ENCODE measurements at regions not wholly inside any gene's neighbourhood (a gene's known extent, or its start where the extent isn't known, plus 50 kb on each side); places are given as distances from the start of the nearest gene placed in this dataset.

DNA sequence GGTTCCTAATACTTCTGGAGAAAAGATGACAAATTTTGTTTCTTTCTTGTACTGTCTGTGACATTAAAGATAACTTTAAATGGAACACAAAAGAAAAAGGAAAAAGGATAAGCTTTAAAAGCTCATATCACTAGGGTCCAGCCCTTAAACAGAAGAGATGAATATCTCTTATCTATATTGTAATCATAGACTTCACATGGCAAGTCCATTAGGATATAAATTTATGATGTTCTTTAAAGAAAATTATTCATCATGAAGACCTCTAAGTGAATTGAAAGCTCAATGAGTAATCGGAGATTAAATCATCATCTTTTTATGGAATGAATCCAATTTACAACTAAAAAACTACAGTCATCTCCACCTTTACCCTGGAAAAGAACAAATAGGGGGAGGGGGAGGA lies 111.6 kb upstream of the SATB2 start:
- H3K27ac ChIP-seq: no peak overlapping the region
- H3K27me3 ChIP-seq: no peaks in the 10 kb centered on the region
- 71 to 80% methylated on average over 1 of the region's 1 CpG for WGBS, 2 donors
- H3K4me3 ChIP-seq (replicated peaks in 1 of 3): no peak overlapping the region
- H3K4me1 ChIP-seq: no peaks in the 10 kb centered on the region
- H3K36me3 ChIP-seq: no peaks in the 10 kb centered on the region
- no peaks in the 10 kb centered on the region for H3K9me3 ChIP-seq
- TF ChIP-seq CTCF (IDR thresholded peaks at IDR 0.05) (no peak), POLR2A (IDR thresholded peaks at IDR 0.05) (no peak)
- intact Hi-C loops (cut with DNase I): no loop called here
- DNase-seq: no peak

DNA sequence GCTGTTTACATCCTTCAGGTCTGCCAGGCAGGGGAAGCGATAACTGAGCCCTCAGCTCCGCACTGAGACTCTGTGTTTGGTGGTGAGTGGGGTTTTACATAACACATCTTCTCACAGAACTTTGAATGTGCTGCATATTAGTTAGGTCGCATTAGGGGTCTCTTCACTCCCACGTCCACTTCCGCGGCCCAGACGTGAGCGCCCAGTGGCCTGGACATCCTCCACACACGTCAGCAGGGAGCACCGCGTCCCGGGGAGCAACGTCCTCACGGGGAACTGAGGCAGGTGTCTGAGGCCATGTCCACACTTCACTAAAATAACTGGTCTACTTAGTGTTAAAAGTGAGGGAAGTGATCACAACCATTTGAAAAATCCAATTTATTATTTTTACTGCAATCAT lies 100.4 kb upstream of the SATB2 start:
- no peak overlapping the region for H3K4me3 ChIP-seq (replicated peaks in 1 of 3)
- no peak for DNase-seq
- H3K36me3 ChIP-seq: no peaks in the 10 kb centered on the region
- no peak for TF ChIP-seq CTCF (IDR thresholded peaks at IDR 0.05)
- no peak for TF ChIP-seq POLR2A (IDR thresholded peaks at IDR 0.05)
- H3K27me3 ChIP-seq: no peaks in the 10 kb centered on the region
- intact Hi-C loops (cut with DNase I): no loop called here
- WGBS, 2 donors: 91 to 95% methylated on average over 14 of the region's 14 CpGs
- no peaks in the 10 kb centered on the region for H3K4me1 ChIP-seq
- no peaks in the 10 kb centered on the region for H3K9me3 ChIP-seq
- no peak overlapping the region for H3K27ac ChIP-seq

DNA sequence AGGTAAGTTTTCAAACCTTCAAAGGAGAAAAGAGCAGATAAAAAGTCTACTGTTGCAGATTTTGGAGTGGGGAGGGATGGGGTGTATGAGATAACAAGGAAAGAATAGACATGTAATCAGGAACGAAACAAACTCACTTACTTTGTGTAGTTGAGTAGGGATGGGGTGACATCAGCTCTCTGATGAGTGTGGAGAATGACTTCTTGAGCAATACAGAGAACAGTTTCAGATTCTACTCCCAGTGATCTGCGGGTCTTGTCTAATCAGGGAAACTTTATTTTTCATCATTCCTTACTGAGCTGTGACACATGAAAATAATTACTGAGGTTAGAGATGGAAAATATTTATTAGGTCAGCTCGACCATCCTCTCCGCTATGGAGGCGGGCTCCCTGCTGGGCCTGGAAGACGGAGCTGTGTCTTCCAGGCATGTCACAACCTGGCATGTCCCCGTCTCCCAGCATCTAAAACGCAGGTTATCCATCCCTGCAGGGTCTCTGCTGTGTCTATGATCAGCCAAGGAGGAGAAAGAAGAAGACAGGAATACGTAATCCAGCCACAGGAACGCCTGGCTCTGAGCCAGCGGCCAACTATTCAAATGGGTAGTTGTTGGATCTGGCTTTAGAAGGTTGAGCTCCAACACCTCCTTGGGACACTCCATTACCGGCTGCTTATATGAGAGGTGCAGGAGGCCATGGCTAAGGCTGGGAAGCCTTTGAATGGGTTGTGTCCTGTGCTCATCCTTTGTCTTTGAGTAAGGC lies 99.0 kb upstream of the SATB2 start:
- Histone ChIP-seq H3K27ac (no peak overlapping the region), H3K9me3 (no peaks in the 10 kb centered on the region), H3K36me3 (no peaks in the 10 kb centered on the region), H3K4me3 (replicated peaks in 1 of 3) (no peak overlapping the region), H3K4me1 (no peaks in the 10 kb centered on the region), H3K27me3 (no peaks in the 10 kb centered on the region)
- WGBS, 2 donors: 79 to 90% methylated on average over 9 to 12 of the region's 12 CpGs
- intact Hi-C loops (cut with DNase I): no loop called here
- no peak for TF ChIP-seq CTCF (IDR thresholded peaks at IDR 0.05)
- no peak for TF ChIP-seq POLR2A (IDR thresholded peaks at IDR 0.05)
- DNase-seq: no peak

DNA sequence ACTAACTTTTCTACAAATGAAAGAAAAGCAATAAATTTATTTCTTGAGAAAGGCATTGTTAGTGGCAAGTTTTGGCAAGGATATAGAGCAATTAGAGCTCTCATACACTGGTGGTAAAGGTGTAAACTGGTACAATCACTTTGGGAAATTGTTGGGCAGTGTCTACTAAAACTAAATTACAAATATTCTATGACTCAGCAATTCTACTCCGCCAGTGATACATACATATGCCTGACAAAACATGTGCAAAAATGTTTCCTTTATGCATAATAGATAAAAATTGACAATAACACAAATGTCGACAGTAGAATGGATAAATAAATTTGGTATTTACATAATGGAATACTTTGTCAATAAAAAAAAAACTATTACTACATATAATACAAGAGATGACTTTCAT lies 96.3 kb upstream of the SATB2 start:
- H3K27ac ChIP-seq: no peak overlapping the region
- WGBS, 2 donors: 94 to 96% methylated on average over 2 of the region's 2 CpGs
- no peaks in the 10 kb centered on the region for H3K9me3 ChIP-seq
- H3K4me3 ChIP-seq (replicated peaks in 1 of 3): no peak overlapping the region
- no peaks in the 10 kb centered on the region for H3K27me3 ChIP-seq
- DNase-seq: no peak
- intact Hi-C loops (cut with DNase I): no loop called here
- H3K36me3 ChIP-seq: no peaks in the 10 kb centered on the region
- no peaks in the 10 kb centered on the region for H3K4me1 ChIP-seq
- no peak for TF ChIP-seq CTCF (IDR thresholded peaks at IDR 0.05)
- TF ChIP-seq POLR2A (IDR thresholded peaks at IDR 0.05): no peak

DNA sequence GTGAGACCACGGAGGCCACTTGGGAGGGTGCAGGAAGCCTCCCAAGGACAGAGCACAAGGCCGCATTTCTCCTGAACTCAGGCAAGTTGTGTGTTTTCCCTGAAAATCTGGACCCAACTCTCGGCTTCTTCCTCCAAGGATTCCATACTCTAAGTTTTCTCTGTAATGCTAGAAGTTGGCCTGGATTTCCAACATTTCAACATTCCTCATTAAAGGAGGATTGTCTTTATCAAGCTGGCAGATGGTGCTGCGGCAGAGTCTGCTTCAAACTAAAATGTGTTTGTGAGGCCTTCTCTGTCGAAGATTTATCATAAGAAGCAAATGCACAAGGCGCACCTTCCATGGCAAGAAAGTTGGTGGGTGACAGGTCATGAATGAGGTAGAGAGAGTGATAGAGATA lies 94.4 kb upstream of the SATB2 start:
- Histone ChIP-seq H3K36me3 (no peaks in the 10 kb centered on the region), H3K4me1 (no peaks in the 10 kb centered on the region), H3K27me3 (no peaks in the 10 kb centered on the region), H3K27ac (no peak overlapping the region), H3K4me3 (replicated peaks in 1 of 3) (no peak overlapping the region), H3K9me3 (no peaks in the 10 kb centered on the region)
- 70 to 86% methylated on average over 6 of the region's 6 CpGs for WGBS, 2 donors
- intact Hi-C loops (cut with DNase I): no loop called here
- TF ChIP-seq CTCF (IDR thresholded peaks at IDR 0.05): no peak
- no peak for TF ChIP-seq POLR2A (IDR thresholded peaks at IDR 0.05)
- DNase-seq: no peak

Measured in thyroid gland (tissue), 4 donors.